Ascending aorta (tissue), 2 donors: ENCODE measurements at regions not wholly inside any gene's neighbourhood (a gene's known extent, or its start where the extent isn't known, plus 50 kb on each side); places are given as distances from the start of the nearest gene placed in this dataset.

ENCODE experiments used
- DNase-seq, 2 donors: peaks; one replicate each; pipeline ENCODE4 v3.0.0-alpha.2; 2019; ENCODE audit warnings: low spot score in 2 of 2
- H3K27ac ChIP-seq, 2 donors: fragments of 200-600 bp; sonication (generic); one replicate each; pipeline ENCODE4 v1.5.1; 2016 to 2017; ENCODE audit warnings: mild to moderate bottlenecking in 1 of 2
- H3K27me3 ChIP-seq: fragments of 200-600 bp; sonication (generic); one replicate; pipeline ENCODE4 v1.5.1; 2017
- H3K36me3 ChIP-seq, 2 donors: fragments of 200-600 bp; sonication (generic); one replicate each; pipeline ENCODE4 v1.5.1; 2016
- H3K4me1 ChIP-seq, 2 donors: fragments of 200-600 bp; sonication (generic); one replicate each; pipeline ENCODE4 v1.5.1; 2016 to 2017; ENCODE audit warnings: mild to moderate bottlenecking in 1 of 2
- H3K4me3 ChIP-seq, 2 donors: fragments of 200-600 bp; sonication (generic); one replicate each; pipeline ENCODE4 v1.5.1; 2016 to 2017; ENCODE audit warnings: mild to moderate bottlenecking in 1 of 2
- H3K9me3 ChIP-seq, 2 donors: fragments of 200-600 bp; sonication (generic); one replicate each; pipeline ENCODE4 v1.5.1; 2016
- CTCF ChIP-seq, 3 experiments: fragments of 200-600 bp in 2 of 3; fragments of 450-650 bp in 1 of 3; sonication (generic) in 2 of 3; IDR thresholded peaks; one replicate each; pipeline ENCODE4 v1.5.1; 2016 to 2019; ENCODE audit warnings: antibody characterized with exemption in 3 of 3, mild to moderate bottlenecking in 1 of 3, moderate library complexity in 1 of 3
- intact Hi-C: fragments of 100-400 bp; cut with DNase I; formaldehyde crosslinking; loops from one replicate; pipeline ENCODE4 v1.15.1; 2023

GRCh38 chr3:64422932-64423331 lies 197.7 kb upstream of the PRICKLE2 start:
- intact Hi-C loops = no loop called here
- no peak for DNase-seq
- Histone ChIP-seq H3K9me3 (no peaks in the 10 kb centered on the region), H3K27me3 (no peaks in the 10 kb centered on the region), H3K27ac (no peak overlapping the region), H3K4me3 (no peak overlapping the region), H3K36me3 (no peaks in the 10 kb centered on the region), H3K4me1 (no peaks in the 10 kb centered on the region)
- TF ChIP-seq CTCF (IDR thresholded peaks at IDR 0.05) = no peak

GRCh38 chr3:64422192-64422591 lies 196.9 kb upstream of the PRICKLE2 start:
- intact Hi-C loops = no loop called here
- Histone ChIP-seq H3K4me1 (no peaks in the 10 kb centered on the region), H3K9me3 (no peaks in the 10 kb centered on the region), H3K27ac (no peak overlapping the region), H3K4me3 (no peak overlapping the region), H3K27me3 (no peaks in the 10 kb centered on the region), H3K36me3 (no peaks in the 10 kb centered on the region)
- no peak for TF ChIP-seq CTCF (IDR thresholded peaks at IDR 0.05)
- DNase-seq = no peak

- no peaks in the 10 kb centered on the region for H3K4me1 ChIP-seq
- no peaks in the 10 kb centered on the region for H3K9me3 ChIP-seq
- intact Hi-C loops = no loop called here
- no peak overlapping the region for H3K4me3 ChIP-seq
- H3K36me3 ChIP-seq = no peaks in the 10 kb centered on the region
- TF ChIP-seq CTCF (IDR thresholded peaks at IDR 0.05) = no peak
- no peak overlapping the region for H3K27ac ChIP-seq
- no peaks in the 10 kb centered on the region for H3K27me3 ChIP-seq
- DNase-seq = no peak
These were observed 192.6 kb upstream of the PRICKLE2 start for GRCh38 chr3:64417816-64418215.

- Histone ChIP-seq H3K27me3 (no peaks in the 10 kb centered on the region), H3K9me3 (no peaks in the 10 kb centered on the region), H3K27ac (no peak overlapping the region), H3K4me1 (no peaks in the 10 kb centered on the region), H3K36me3 (no peaks in the 10 kb centered on the region), H3K4me3 (no peak overlapping the region)
- no peak for DNase-seq
- intact Hi-C loops = no loop called here
- TF ChIP-seq CTCF (IDR thresholded peaks at IDR 0.05) = no peak
These were observed 188.8 kb upstream of the PRICKLE2 start for GRCh38 chr3:64414043-64414442.

GRCh38 chr3:64411101-64411500 lies 185.8 kb upstream of the PRICKLE2 start:
- H3K4me3 ChIP-seq = no peak overlapping the region
- no peak for DNase-seq
- H3K27me3 ChIP-seq = no peaks in the 10 kb centered on the region
- no peaks in the 10 kb centered on the region for H3K36me3 ChIP-seq
- no peak for TF ChIP-seq CTCF (IDR thresholded peaks at IDR 0.05)
- H3K9me3 ChIP-seq = no peaks in the 10 kb centered on the region
- H3K27ac ChIP-seq = no peak overlapping the region
- H3K4me1 ChIP-seq = no peaks in the 10 kb centered on the region
- intact Hi-C loops = no loop called here

- H3K27me3 ChIP-seq = no peaks in the 10 kb centered on the region
- H3K4me1 ChIP-seq = no peaks in the 10 kb centered on the region
- no peak for DNase-seq
- H3K4me3 ChIP-seq = no peak overlapping the region
- intact Hi-C loops = no loop called here
- TF ChIP-seq CTCF (IDR thresholded peaks at IDR 0.05) = no peak
- H3K27ac ChIP-seq = no peak overlapping the region
- no peaks in the 10 kb centered on the region for H3K36me3 ChIP-seq
- no peaks in the 10 kb centered on the region for H3K9me3 ChIP-seq
These were observed 185.0 kb upstream of the PRICKLE2 start for GRCh38 chr3:64410226-64410625.
